Psoas muscle (tissue), 7 donors: ENCODE measurements at regions not wholly inside any gene's neighbourhood (a gene's known extent, or its start where the extent isn't known, plus 50 kb on each side); places are given as distances from the start of the nearest gene placed in this dataset.

Source experiments
- ATAC-seq, 4 donors: fragments of 200-7000 bp; cut with Tn5 transposase; one replicate each; pipeline ENCODE4 v1.9.1; 2020; ENCODE audit warnings: moderate library complexity in 3 of 4, mild to moderate bottlenecking in 2 of 4
- DNase-seq, 2 donors: peaks; one replicate each; pipeline ENCODE4 v3.0.0-alpha.2; 2020
- H3K27ac ChIP-seq: fragments of 200-600 bp; one replicate; pipeline ENCODE4 v1.8.0; 2022
- H3K27me3 ChIP-seq, 3 donors: fragments of 200-600 bp in 1 of 3; one replicate each; pipeline versions ENCODE4 v1.6.1 to v1.8.0; 2013 to 2022; ENCODE audit warnings: low read length in 2 of 3, mild to moderate bottlenecking in 2 of 3, moderate library complexity in 1 of 3; ENCODE audit not compliant: insufficient read depth in 3 of 3
- H3K36me3 ChIP-seq, 2 donors: fragments of 200-600 bp in 1 of 2; one replicate each; pipeline versions ENCODE4 v1.6.1 to v1.8.0; 2013 to 2022; ENCODE audit warnings: low read depth in 1 of 2, mild to moderate bottlenecking in 1 of 2, moderate library complexity in 1 of 2; ENCODE audit not compliant: insufficient read depth in 1 of 2
- H3K4me1 ChIP-seq: fragments of 200-600 bp; one replicate; pipeline ENCODE4 v1.8.0; 2022
- H3K4me3 ChIP-seq: fragments of 200-600 bp; one replicate; pipeline ENCODE4 v1.8.0; 2022; ENCODE audit warnings: mild to moderate bottlenecking
- H3K9me3 ChIP-seq: fragments of 200-600 bp; one replicate; pipeline ENCODE4 v1.8.0; 2022
- WGBS, 3 donors: extraction: QIAGEN DNeasy Blood & Tissue Kit; methylation state at CpG; one replicate each; pipeline versions ENCODE4 v1.1.6 to v1.1.7; 2013; 5-methylcytosine and 5-hydroxymethylcytosine counted together
- intact Hi-C, 2 donors: fragments of 100-400 bp; cut with DNase I; formaldehyde crosslinking; loops; one replicate each; pipeline versions ENCODE4 v1.11.0 to v1.14.2; 2022
- TF ChIP-seq, protein P1 (sequence below): fragments of 200-600 bp; IDR thresholded peaks from one replicate; pipeline ENCODE4 v1.8.0; 2022; ENCODE audit warnings: antibody characterized with exemption
- donor health status: healthy with polysubstance abuse.
- donor health status: DM: no; HTN: no; CAD: no; lungs with moderate emphysema.
- donor health status: Bipolar disorder and iron deficiency.
- donor health status: healthy.
- donor health status: DM: yes; HTN: yes; CAD: no.
- donor health status: DM: no; HTN: no; CAD: no.
- donor health status: DM: yes; HTN: yes; CAD: no.

DNA sequence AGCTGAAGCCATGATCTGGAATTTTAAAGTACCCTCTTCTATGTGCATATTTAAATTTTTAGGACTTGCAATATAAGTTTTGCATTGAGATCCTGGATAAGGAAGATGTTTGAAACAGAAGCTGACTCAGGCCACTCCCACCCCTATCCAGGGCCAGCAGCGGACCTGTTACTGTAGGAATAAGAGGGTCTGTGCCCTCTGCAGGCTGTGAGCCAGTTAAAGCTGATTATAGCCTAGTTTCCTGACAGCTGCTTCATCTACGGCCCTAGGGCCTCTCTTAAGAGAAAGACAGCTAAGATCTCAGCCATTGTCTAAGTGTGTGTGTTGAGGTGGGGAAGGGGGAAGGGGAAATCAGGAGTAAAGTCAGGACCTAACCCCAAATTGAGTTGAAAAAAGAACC is 234.0 kb downstream of the HAUS1 start:
- Histone ChIP-seq H3K36me3 (no peaks in the 10 kb centered on the region), H3K27ac (no peak overlapping the region), H3K27me3 (no peaks in the 10 kb centered on the region), H3K9me3 (no peaks in the 10 kb centered on the region), H3K4me3 (no peak overlapping the region), H3K4me1 (peaks cover 10% of the 10 kb centered on the region)
- TF ChIP-seq, protein P1, sequence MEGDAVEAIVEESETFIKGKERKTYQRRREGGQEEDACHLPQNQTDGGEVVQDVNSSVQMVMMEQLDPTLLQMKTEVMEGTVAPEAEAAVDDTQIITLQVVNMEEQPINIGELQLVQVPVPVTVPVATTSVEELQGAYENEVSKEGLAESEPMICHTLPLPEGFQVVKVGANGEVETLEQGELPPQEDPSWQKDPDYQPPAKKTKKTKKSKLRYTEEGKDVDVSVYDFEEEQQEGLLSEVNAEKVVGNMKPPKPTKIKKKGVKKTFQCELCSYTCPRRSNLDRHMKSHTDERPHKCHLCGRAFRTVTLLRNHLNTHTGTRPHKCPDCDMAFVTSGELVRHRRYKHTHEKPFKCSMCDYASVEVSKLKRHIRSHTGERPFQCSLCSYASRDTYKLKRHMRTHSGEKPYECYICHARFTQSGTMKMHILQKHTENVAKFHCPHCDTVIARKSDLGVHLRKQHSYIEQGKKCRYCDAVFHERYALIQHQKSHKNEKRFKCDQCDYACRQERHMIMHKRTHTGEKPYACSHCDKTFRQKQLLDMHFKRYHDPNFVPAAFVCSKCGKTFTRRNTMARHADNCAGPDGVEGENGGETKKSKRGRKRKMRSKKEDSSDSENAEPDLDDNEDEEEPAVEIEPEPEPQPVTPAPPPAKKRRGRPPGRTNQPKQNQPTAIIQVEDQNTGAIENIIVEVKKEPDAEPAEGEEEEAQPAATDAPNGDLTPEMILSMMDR = no peak
- WGBS, 3 donors = 51 to 74% (median 58%) methylated on average over 2 of the region's 2 CpGs
- DNase-seq = no peak
- intact Hi-C loops = no loop called here
- no peak for ATAC-seq

DNA sequence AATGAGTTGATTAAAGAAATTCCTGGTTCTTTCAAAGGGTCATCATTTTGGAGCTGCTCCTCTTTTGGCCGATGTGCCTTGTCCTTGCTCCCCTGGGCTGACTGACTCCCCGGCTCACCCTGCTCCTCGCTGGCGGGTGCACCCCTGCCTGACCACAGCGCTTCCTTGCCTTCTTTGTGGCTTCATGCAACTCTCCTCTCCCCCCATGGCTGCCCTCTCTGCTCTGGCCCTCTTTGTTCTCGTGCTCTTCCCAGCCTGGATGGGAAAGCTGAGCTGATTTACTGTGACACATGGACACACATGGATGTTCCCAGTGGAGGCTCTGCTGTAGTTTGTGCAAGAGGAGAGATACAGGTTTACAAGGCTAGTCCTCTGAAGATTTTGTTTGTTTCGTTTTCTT is 234.6 kb downstream of the HAUS1 start:
- no peak overlapping the region for H3K27ac ChIP-seq
- WGBS, 3 donors = 60 to 63% (median 60%) methylated on average over 7 of the region's 7 CpGs
- intact Hi-C loops = no loop called here

DNA sequence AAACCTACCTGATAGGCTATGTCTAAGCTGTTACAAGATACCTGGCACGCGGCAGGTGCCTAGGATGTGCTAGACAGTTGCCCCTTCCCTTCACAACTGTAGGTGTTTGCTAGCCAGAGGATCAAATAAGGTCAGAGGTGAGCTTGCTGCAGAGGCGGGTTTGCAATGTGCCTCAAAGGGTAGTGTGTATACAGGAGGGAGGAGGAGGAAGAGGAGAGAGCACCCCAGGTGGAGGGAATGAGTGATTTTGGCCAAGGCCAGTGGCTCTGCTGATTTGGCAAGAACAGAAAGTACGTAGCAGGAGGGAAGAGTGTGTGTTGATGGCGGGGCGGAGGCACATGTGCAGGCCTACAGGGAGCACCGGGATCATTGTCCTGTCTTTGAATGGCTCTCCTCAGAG is 236.5 kb downstream of the HAUS1 start:
- ATAC-seq (no peak), DNase-seq (no peak)
- 86 to 92% (median 90%) methylated on average over 7 of the region's 7 CpGs for WGBS, 3 donors
- Histone ChIP-seq H3K27me3 (no peaks in the 10 kb centered on the region), H3K4me1 (peaks cover 4% of the 10 kb centered on the region), H3K4me3 (no peak overlapping the region), H3K36me3 (no peaks in the 10 kb centered on the region), H3K9me3 (no peaks in the 10 kb centered on the region), H3K27ac (no peak overlapping the region)
- intact Hi-C loops = loop anchor here in 1 of 2 donors (10.0 kb wide), 1 partner anchor 114 kb away; no protein-coding TSS in a partner anchor
- TF ChIP-seq, protein P1 = no peak

More for the DNA sequence above, 234.6 kb downstream of the HAUS1 start:
- Histone ChIP-seq H3K36me3 (no peaks in the 10 kb centered on the region), H3K4me1 (peaks cover 6% of the 10 kb centered on the region), H3K9me3 (no peaks in the 10 kb centered on the region), H3K27me3 (no peaks in the 10 kb centered on the region), H3K4me3 (no peak overlapping the region)
- no peak for ATAC-seq
- DNase-seq = peak in 1 of 2 donors; percentile 17
- TF ChIP-seq, protein P1 = no peak

DNA sequence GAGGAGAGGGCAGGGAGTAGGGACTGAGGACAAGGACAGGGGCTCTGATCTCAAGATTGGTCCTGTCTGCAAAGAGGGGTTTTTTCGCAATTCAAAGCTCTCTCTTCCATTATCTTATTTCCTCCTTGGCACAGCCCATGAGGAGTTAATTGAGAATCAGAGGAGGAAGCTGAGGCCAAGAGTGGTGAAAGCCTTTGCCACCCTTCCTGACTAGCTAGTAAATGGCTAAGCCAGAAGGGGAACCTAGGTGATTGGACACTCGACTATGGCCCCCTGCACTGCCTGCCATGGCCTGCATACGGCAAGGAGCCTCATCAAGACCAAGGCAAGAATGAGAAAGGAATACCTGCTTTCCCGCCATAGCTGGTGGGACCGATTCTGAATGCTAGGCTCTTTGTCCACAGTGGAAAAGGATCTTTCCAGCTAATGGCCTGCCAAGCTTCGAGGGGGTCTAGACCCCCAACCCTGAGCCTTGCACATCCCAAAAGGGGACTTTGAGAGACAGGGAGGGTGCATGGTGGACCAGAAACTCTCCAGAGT is 237.9 kb downstream of the HAUS1 start:
- Histone ChIP-seq H3K36me3 (no peaks in the 10 kb centered on the region), H3K4me3 (no peak overlapping the region), H3K27me3 (no peaks in the 10 kb centered on the region), H3K9me3 (no peaks in the 10 kb centered on the region), H3K4me1 (no peaks in the 10 kb centered on the region), H3K27ac (no peak overlapping the region)
- TF ChIP-seq, protein P1 = no peak
- ATAC-seq (no peak), DNase-seq (no peak)
- WGBS, 3 donors = 79 to 91% (median 85%) methylated on average over 6 of the region's 6 CpGs
- intact Hi-C loops = loop anchor here in 1 of 2 donors (10.0 kb wide), 1 partner anchor 113 kb away; no protein-coding TSS in a partner anchor

DNA sequence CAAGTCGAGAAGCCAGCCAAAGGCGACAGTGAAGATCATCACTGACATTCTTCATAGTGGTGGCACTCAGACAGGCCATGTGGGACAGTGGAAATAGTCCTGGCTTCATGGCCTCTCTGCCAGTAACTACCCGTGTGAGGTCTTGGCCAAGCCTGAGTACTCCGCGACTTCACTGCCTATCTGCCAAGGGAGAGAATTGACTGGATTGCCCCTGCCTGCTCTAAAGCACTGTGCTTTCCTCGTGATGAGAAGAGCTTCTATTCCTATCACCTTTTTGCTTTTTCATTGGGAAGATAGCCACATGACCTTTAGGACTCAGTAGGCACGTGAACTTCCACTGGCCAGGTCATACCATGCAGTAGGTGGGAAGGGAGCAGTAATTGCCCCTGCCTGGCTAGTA is 239.3 kb downstream of the HAUS1 start:
- intact Hi-C loops = loop anchor here in 1 of 2 donors (10.0 kb wide), 1 partner anchor 111 kb away; no protein-coding TSS in a partner anchor
- H3K27me3 ChIP-seq = no peaks in the 10 kb centered on the region
- WGBS, 3 donors = 35 to 48% (median 45%) methylated on average over 7 of the region's 7 CpGs
- DNase-seq = no peak
- H3K4me1 ChIP-seq = no peaks in the 10 kb centered on the region
- H3K36me3 ChIP-seq = no peaks in the 10 kb centered on the region
- H3K9me3 ChIP-seq = no peaks in the 10 kb centered on the region
- TF ChIP-seq, protein P1 = no peak
- no peak overlapping the region for H3K4me3 ChIP-seq
- ATAC-seq = peak in 1 of 4 donors; percentile 43
- no peak overlapping the region for H3K27ac ChIP-seq
